GM21576 (cell line): ENCODE measurements at regions not wholly inside any gene's neighbourhood (a gene's known extent, or its start where the extent isn't known, plus 50 kb on each side); places are given as distances from the start of the nearest gene placed in this dataset.
"Not testable (repeated sequence)": the region's sequence is repeated elsewhere in the genome, so short reads cannot be mapped to it uniquely, and the experiment has no call there.

Experiments used
- ATAC-seq: cut with Tn5 transposase; IDR thresholded peaks from one replicate; pipeline ENCODE4 v1.9.1; 2021; ENCODE audit warnings: mild to moderate bottlenecking, moderate library complexity; ENCODE audit not compliant: unreplicated experiment

DNA sequence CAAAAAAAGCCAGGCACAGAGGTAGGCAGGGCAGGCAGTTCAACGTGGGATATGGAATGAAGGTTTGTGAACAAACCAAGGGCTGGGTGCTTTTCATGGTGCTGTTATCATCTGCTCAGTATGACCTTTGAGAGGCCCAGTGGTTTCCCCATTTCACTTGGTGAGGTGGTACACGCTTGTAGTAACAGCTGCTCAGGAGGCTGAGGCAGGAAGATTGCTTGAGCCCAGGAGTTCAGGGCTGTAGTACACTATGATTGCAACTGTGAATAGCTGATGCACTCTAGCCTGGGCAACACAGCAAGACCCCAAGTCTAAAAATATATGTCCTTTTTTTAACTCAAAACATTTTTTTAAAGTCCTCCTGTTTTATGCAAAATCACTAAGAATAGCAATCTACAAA lies 174.8 kb downstream of the ENC1 start:
- ATAC-seq = no peak

DNA sequence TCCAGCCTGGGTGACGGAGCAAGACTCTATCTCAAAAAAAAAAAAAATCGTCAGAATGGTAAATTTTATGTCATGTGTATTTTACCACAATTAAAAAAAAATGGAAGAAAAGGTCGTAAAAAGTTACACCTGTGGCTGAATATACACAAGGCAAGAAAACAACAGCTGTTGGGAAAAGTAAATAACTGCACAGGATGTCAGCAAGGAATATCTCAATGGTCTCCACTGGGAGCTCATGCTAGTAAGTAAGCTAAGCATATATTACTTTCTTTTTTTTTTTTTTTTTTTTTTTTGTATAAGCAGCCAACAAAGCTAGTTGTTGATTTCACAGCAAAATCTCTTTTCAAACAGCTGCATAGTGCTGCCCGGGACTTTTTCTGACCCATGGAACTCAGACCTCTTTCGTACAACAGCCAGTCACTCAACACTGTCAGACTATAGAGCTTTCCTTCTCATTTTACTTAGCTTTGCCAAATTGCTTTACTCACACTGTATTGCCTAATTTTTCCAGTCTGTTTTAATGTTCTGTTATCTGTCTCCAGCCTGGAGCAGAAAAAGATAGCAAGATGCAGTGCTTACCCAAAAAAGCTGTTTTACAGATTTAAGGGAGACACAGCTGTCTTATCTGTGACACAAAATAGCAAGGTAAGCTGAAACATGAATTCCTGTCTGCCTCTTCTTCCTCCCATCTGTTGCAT lies 175.9 kb downstream of the ENC1 start:
- ATAC-seq = no peak

DNA sequence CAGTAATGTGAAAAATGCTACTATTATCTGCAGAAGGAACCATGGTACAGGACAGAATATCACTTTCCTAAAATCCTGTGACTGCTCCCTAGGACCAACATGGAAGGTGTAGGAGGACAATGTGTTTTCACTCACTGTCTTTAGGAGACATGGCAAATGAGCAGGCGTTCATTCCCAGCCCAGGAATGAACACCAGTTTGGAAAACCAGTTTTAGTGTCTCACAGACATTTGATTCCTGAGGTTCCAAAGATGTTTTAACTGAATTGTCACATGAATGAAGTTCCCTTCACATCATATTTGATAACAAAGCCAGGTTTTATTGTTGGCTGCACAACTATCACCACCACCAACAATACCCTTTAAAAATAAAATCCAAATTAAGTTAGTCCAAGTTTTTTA lies 178.2 kb downstream of the ENC1 start:
- ATAC-seq = no peak

DNA sequence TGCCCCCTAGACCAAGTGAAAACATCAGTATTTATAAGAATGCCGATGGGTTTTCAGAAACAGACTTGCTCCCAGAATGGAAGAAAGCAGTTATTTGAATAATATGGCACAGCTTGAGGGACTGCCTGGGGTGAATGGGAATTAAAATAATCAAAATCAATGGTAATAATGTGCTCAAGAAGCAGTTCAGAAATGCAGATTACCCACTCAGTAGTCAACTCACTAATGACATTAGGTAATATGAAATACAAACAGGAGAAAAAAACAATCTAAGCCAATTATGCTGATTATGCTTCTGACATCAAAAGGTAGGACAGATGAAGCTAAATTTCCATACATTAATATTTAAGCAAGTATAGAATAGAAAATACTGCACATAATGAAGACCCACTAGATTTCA lies 179.3 kb downstream of the ENC1 start:
- no peak for ATAC-seq

DNA sequence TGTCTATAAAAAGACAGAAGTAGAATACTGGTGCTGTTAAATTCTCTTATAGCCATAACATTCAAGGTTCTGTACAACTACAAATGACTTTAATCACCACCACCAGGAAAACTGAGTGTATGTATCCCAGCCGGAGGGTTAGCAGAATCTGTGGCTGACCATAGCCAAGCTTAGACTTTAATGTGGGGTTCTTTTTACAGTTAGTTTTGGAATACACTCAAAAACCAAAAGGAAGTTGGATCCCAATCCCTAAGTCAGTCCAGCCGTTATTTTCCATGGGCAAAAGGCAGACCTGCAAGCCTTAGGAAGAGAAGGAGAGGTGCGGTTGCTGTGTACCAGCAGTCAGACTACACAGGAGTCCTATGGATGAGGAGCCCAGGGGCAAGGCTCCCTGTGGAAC lies 179.8 kb downstream of the ENC1 start:
- no peak for ATAC-seq

DNA sequence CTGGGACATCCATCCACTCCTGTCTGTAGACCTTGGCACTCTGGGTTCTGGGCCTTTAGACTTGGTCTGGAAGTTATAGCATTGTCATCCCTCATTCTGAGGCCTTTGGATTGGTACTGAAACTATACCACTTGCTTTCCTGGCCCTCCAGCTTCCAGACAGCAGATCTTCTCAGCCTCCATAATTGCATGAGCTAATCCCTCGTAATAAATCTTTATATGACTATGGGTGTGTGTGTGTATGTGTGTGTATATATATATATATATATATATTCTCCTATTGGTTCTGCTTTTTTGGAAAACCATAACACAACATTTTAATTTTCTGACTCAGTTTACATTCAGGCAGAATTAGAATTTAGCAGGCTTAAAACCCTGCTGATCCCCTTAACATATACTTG lies 180.5 kb downstream of the ENC1 start:
- no peak for ATAC-seq

DNA sequence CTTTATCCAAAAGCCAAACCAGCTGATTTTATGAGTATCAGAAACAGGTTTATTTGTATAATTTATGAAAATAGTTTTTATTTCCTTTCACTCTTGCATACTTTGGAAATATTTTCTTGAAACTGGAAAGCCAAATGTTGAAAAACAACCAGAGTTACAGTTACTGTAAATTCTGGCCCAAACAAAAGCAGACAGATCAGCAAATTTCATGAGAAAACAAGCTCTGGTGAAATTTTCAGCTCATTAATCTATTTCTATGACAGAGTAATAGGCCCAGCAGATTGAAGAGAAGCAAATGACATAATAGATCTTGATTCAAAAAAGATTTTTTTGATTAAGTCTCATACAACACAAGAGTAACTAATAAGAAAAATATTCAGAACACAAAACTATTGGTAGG lies 182.7 kb downstream of the ENC1 start:
- no peak for ATAC-seq

DNA sequence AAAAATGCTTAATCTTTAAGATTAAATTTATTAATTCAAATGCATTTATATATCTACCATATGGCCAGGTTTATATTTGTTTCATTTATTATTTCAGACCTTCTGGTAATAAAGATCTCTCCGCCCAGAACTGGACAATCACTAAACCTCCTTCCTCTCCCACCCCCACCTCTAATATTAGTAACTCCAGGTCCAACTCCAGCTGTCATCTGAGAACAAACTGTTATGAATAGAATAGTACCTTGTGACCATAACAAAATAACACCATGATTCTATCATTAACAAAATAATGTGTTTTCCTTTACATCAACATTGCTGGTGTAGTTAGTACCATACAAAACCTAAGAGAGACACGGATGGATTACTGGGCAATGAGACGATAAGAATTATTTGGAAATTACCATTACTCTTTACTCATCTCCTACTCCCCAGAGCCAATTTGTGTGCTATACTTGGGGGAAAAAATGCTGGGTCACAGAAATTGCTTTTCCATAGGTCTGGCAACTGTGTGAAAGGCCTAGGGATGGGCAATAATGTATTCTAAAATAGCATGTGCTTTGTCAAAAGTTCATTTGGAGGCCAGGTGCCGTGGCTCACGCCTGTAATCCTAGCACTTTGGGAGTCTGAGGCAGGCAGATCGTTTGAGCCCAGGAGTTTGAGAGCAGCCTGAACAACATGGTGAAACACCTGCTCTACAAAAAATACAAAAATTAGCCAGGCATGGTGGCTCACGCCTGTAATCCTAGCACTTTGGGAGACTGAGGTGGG lies 186.1 kb downstream of the ENC1 start:
- no peak for ATAC-seq

DNA sequence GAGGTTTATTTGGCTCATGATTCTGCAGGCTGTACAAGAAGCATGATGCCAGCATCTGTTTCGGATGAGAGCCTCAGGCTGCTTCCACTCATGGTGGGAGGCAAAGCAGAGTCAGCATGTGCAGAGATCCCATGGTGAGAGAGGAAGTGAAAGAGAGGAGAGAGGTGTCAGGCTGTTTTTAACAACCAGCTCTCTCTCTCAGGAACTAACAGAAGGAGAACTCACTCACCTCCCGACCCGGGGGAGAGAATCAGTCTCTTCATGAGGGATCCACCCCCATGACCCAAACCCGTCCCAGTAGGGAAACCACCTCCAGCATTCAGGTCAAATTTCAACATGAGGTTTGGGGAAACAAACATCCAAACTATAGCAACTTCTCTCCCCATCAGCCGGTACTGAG lies 187.7 kb downstream of the ENC1 start:
- ATAC-seq = no peak

DNA sequence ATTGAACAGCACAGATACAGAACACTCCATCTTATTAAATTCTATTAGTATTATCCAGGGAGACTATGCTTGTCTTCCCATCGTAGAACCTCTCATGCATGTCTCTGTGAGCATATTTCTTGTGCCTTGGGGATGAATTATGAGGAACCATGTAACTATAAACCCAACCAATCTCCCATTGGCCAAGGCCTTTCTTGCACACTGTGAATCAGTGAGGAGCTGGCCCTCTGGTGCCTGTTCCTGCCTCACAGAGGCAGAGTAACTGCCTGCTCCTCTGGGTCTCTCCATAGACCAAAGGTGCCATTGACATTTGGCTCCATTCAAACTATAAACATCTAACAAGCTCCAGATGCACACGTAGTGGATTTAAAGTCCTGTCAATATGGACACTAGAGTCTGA lies 190.4 kb downstream of the ENC1 start:
- no peak for ATAC-seq

DNA sequence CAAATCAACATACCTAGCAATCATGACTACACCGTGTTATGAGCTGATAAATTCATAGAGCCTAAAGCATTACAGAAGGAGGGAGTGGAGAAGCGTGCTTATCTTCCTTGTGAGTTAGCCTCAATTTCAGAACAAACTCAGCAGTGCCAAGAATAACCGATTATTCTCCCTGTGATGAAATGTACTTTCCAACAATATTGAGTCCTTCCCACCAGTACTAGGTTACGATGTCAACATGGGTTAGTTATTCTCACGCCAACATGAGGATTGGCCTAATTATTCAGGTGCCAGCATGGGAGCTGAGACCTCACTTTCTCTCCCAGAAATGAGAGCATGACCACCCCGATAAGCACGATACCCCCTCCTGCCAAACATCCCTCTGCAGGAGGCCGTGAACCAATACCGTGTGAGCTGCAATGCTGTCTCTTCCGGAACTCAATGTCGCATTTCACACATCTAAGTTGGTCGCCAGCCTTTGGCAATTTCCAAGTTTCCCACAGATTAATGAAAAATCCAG lies 193.7 kb downstream of the ENC1 start:
- ATAC-seq = no peak

DNA sequence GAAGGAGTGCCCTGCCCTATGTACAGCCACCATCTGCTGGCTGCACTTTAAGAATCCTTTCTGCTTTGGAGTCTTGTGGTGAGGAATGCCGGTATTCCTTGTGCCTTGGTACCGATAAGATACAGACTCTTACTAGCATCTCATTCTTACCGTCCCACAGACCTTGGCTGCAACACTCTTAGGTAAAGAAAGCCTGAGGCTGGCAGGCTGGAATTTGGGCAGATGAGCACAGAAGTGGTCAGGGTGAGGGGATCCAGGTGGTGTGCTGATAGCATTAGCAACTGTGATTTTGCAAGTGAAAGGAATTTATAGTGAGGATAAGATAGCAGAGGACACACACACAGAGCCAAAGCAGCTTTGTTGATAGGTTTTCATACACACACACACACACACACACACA lies 198.1 kb downstream of the ENC1 start:
- no peak for ATAC-seq

DNA sequence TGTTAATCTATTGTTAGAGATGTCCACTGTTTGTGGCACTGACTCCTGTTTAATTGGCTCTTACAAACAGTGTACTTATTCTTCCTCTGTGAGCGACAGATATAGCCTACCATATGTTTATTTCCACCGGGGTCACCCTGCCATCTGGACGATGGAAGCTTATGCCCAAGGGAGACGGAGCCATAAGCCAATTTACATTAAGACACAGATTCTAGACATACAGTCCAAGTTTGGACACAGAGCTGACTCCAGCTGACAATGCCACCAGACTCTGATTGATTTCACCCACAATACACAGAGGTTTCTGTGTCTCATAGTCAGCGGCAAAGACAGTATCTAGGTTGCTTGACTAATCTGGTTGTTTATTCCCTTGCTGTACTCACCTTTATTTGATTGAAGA lies 198.9 kb downstream of the ENC1 start:
- no peak for ATAC-seq

DNA sequence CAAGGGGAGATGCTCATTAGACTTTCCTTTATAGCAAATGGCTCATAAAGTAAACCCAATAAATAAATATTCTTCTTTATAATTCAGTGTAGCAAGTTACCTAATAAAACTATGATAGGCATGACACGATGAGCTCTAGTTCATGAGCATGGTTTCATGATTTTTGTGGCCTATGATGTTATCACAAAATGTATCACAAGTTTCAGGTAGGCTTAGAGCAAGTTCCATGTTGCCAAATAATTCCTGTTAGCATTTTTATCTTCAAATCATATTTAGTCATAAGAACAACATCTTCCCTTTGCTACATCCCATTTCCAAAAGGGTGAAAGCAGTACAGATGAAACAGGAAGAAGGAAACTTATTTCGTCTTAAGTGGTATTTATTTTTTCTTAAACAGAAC lies 200.2 kb downstream of the ENC1 start:
- no peak for ATAC-seq

DNA sequence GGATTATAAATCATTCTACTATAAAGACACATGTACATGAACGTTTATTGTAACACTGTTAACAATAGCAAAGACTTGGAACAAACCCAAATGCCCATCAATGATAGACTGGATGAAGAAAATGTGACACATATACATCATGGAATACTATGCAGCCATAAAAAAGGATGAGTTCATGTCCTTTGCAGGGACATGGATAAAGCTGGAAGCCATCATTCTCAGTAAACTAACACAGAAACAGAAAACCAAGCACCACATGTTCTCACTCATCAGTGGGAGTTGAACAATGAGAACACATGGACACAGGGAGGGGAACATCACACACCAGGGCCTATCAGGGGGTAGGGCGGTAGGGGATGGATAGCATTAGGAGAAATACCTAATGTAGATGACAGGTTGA lies 202.7 kb downstream of the ENC1 start:
- not testable (repeated sequence) for ATAC-seq

DNA sequence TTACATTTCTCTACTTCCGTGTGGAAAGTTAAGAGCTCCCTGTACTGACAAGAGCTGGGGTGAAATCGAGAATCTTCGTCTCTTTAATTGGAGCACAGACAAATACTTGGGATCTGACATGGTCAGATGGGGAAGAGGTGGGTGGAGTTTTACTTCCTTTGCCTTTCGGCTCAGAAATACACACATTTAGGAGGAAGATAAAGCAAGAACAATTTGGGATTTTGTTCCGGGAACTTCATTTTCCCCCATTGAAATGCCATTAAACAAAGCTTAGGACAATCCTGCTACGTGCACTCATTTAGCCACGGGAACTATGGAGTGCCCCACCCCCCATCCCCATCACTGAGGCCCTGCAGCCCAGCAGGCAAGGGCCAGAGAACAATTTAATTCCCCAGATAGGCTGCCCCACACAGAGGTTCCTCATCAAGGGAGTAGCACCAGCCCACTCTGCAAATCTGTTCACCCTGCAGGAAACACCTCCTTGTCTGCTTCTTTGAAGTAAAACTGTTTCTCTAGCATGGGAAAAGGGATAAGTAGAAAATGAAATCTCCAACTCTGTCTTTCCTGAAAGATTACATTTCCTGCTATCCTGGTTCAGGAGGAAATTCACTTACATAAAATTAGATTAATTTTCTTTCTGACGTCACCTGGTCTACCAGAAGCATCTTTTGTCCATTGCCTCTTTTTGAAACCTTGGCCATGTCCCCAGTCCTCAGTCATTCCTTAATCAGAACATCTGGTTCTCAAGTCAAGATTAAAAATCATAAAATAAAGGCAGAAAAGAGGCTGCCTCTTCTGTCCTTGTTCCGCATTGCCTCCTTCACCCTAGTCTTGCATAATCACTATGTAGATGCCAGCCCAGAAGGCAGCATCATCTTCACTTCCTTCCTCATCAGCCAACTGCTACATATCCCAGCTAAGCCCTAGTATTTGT lies 206.4 kb downstream of the ENC1 start:
- ATAC-seq = no peak

DNA sequence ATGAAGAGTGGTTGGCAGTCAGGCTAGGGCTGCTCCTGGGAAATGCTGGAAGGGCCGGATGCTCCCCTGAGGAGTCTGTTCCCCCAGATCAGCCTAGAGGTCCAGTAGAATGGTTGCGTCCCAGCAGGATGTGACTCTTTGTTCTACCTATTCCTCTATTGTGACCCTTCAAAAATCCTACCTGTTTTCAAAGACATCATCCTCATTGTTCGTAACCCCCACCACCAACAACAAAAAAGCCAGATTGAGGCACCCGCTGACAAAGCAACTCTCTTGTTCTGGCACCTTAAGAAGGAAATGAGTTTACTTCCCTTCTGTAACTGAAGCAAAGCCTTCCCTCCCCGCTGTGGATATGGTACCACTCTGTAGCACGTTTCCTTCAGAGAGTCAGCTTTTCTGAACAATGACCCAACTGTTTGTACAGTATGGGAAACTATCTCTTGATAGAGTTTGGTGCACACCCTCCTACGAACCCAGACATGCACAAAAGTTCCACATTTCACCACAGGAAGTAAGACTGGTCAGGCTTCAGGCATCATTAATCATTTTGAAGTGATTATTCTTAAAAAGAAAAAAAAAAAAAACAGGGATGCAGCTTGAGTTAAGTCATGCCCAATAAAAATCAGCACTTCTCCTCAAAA lies 207.2 kb downstream of the ENC1 start:
- ATAC-seq = no peak

DNA sequence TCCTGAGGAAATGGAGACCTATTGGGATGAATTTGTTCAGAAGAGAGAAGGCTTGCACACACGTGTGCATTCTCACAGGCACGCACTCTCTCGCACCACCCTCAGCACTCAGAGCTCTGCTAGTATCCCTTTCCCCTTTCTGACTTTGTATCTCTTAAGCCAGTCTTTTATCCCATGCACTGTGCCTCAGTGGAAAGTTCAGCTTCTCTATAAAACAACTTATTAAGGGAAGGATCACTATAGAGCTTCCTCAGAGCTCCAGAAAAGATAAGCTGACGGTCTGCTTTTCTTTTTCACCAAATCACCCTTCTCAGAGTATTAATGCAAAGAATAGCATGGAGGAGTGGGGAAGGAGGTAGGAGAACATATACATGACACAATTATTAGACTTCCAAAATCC lies 207.8 kb downstream of the ENC1 start:
- ATAC-seq = no peak

DNA sequence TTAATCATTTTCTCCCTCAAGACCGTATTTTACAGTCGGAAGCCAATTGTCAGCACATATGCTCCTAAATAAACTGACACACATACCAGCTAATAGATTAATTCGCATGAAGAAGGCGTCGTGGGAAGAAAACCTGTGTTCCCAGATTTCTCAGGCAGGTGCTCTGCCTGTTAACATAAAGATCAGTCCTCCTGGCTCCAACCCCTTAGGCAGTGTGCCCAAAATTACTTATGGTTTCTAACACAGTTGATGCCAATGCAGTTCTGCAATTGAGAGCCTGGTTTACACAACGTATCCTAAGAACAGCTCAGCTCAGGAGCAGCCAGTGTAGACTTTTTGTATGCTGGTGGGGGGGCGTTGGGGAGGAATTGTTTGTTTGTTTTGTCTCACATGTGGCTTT lies 208.3 kb downstream of the ENC1 start:
- no peak for ATAC-seq

DNA sequence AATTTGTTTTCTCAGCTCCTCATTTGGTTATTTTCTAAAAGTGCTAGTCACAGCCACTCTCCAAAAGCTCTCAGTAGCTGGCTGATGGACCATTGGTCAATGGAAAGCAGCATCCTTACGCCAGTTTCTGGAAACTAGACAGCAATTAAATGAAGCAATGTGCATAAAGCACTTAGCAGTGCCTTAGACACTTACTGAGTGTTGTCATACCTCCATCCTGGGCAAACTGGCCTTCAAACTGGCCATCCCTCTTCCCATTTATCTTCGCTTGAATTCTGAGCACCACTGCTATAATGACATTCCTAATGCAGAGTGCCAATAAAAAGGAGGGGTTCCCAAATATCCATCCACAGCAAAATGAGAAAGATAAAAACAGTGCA lies 209.2 kb downstream of the ENC1 start:
- ATAC-seq = no peak
